ENCODE measurements at regions not wholly inside any gene's neighbourhood (a gene's known extent, or its start where the extent isn't known, plus 50 kb on each side); places are given as distances from the start of the nearest gene placed in this dataset.
"Not testable (repeated sequence)": the region's sequence is repeated elsewhere in the genome, so short reads cannot be mapped to it uniquely, and the experiment has no call there.

- DNase-seq (ENCODE audit: low read depth, low spot score): no peak
- in situ Hi-C loops (cut with HindIII; ENCODE audit: low pct_unique_long_range_greater_than_20kb, low sequenced_read_pairs): no loop called here
Observed at GRCh38 chrX:1031521-1032430, 180.7 kb downstream of the CRLF2 start.

GRCh38 chrX:1029494-1029893 is 183.0 kb downstream of the CRLF2 start:
- no peak for DNase-seq (ENCODE audit: low read depth, low spot score)
- in situ Hi-C loops (cut with HindIII; ENCODE audit: low pct_unique_long_range_greater_than_20kb, low sequenced_read_pairs): no loop called here

- in situ Hi-C loops (cut with HindIII; ENCODE audit: low pct_unique_long_range_greater_than_20kb, low sequenced_read_pairs): no loop called here
- DNase-seq (ENCODE audit: low read depth, low spot score): no peak
Observed at GRCh38 chrX:1027680-1028079, 184.8 kb downstream of the CRLF2 start.

- no peak for DNase-seq (ENCODE audit: low read depth, low spot score)
- in situ Hi-C loops (cut with HindIII; ENCODE audit: low pct_unique_long_range_greater_than_20kb, low sequenced_read_pairs): no loop called here
Observed at GRCh38 chrX:1027133-1027532, 185.3 kb downstream of the CRLF2 start.

GRCh38 chrX:1026263-1027015 is 186.0 kb downstream of the CRLF2 start:
- DNase-seq (ENCODE audit: low read depth, low spot score): no peak
- in situ Hi-C loops (cut with HindIII; ENCODE audit: low pct_unique_long_range_greater_than_20kb, low sequenced_read_pairs): no loop called here

GRCh38 chrX:1025413-1025812 is 187.0 kb downstream of the CRLF2 start:
- DNase-seq (ENCODE audit: low read depth, low spot score): no peak
- in situ Hi-C loops (cut with HindIII; ENCODE audit: low pct_unique_long_range_greater_than_20kb, low sequenced_read_pairs): no loop called here

GRCh38 chrX:1023676-1024075 is 188.8 kb downstream of the CRLF2 start:
- in situ Hi-C loops (cut with HindIII; ENCODE audit: low pct_unique_long_range_greater_than_20kb, low sequenced_read_pairs): no loop called here
- no peak for DNase-seq (ENCODE audit: low read depth, low spot score)

GRCh38 chrX:1021314-1021993 is 191.0 kb downstream of the CRLF2 start:
- in situ Hi-C loops (cut with HindIII; ENCODE audit: low pct_unique_long_range_greater_than_20kb, low sequenced_read_pairs); DNase-seq (ENCODE audit: low read depth, low spot score): not testable (repeated sequence)

GRCh38 chrX:1020634-1021166 is 191.7 kb downstream of the CRLF2 start:
- in situ Hi-C loops (cut with HindIII; ENCODE audit: low pct_unique_long_range_greater_than_20kb, low sequenced_read_pairs): no loop called here
- DNase-seq (ENCODE audit: low read depth, low spot score): no peak

GRCh38 chrX:1016926-1017325 is 195.5 kb downstream of the CRLF2 start:
- in situ Hi-C loops (cut with HindIII; ENCODE audit: low pct_unique_long_range_greater_than_20kb, low sequenced_read_pairs); DNase-seq (ENCODE audit: low read depth, low spot score): not testable (repeated sequence)

- DNase-seq (ENCODE audit: low read depth, low spot score); in situ Hi-C loops (cut with HindIII; ENCODE audit: low pct_unique_long_range_greater_than_20kb, low sequenced_read_pairs): not testable (repeated sequence)
Observed at GRCh38 chrX:1016281-1016680, 196.2 kb downstream of the CRLF2 start.

- in situ Hi-C loops (cut with HindIII; ENCODE audit: low pct_unique_long_range_greater_than_20kb, low sequenced_read_pairs): no loop called here
- no peak for DNase-seq (ENCODE audit: low read depth, low spot score)
Observed at GRCh38 chrX:1012678-1013300, 199.7 kb downstream of the CRLF2 start.

- in situ Hi-C loops (cut with HindIII; ENCODE audit: low pct_unique_long_range_greater_than_20kb, low sequenced_read_pairs): no loop called here
- DNase-seq (ENCODE audit: low read depth, low spot score): no peak
Observed at GRCh38 chrX:1011691-1012283, 200.7 kb downstream of the CRLF2 start.

- in situ Hi-C loops (cut with HindIII; ENCODE audit: low pct_unique_long_range_greater_than_20kb, low sequenced_read_pairs): no loop called here
- no peak for DNase-seq (ENCODE audit: low read depth, low spot score)
Observed at GRCh38 chrX:1009771-1010170, 202.7 kb downstream of the CRLF2 start.

GRCh38 chrX:1006156-1006730 is 206.2 kb downstream of the CRLF2 start:
- DNase-seq (ENCODE audit: low read depth, low spot score): no peak
- in situ Hi-C loops (cut with HindIII; ENCODE audit: low pct_unique_long_range_greater_than_20kb, low sequenced_read_pairs): no loop called here

GRCh38 chrX:1002611-1003010 is 209.8 kb downstream of the CRLF2 start:
- in situ Hi-C loops (cut with HindIII; ENCODE audit: low pct_unique_long_range_greater_than_20kb, low sequenced_read_pairs): no loop called here
- no peak for DNase-seq (ENCODE audit: low read depth, low spot score)

- in situ Hi-C loops (cut with HindIII; ENCODE audit: low pct_unique_long_range_greater_than_20kb, low sequenced_read_pairs): no loop called here
- DNase-seq (ENCODE audit: low read depth, low spot score): peak; percentile 2
Observed at GRCh38 chrX:997631-998137, 214.8 kb downstream of the CRLF2 start.
